SIG-M5 treated with dmso at 0.1 percent for 504 hours (cell line): ENCODE measurements at regions not wholly inside any gene's neighbourhood (a gene's known extent, or its start where the extent isn't known, plus 50 kb on each side); places are given as distances from the start of the nearest gene placed in this dataset.

Experiments used
- DNase-seq: peaks from one replicate; lab custom pipeline; 2025; ENCODE audit not compliant: unreplicated experiment; lab: John Stamatoyannopoulos, UW

- peak; percentile 35 for DNase-seq
Observed at GRCh38 chr9:14433351-14434157, 119.6 kb upstream of the NFIB start.

DNA sequence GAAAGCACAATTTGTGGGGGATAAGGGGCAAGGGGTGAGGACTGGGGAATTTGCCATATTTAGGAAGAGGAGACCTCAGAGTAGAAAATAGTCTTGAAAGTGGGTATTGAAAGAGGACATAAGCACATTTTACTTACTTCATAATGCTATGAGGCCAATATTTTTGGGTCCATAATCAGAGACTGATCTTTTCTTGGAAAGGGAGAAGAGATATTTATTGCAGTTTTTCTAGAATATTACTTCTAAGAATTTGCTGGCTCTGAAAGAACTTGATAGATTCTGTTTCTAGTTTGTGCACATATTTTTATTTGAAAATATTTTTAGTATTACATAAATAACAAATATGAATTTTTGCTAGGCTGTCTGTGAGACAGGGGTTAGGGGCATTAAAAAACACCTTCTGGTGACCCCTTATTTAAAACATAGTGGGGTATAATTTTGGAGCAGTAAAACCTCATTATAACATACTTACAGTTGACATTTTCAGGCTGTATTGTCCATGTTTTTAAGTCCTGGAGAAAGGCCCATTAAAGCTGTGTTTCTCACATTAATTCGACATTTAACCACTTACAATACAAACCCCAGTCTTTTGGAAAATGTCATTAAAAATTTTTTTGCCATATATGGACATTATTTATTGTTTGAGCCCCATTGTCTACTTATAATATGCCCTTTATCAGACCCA is 118.9 kb upstream of the NFIB start:
- no peak for DNase-seq

DNA sequence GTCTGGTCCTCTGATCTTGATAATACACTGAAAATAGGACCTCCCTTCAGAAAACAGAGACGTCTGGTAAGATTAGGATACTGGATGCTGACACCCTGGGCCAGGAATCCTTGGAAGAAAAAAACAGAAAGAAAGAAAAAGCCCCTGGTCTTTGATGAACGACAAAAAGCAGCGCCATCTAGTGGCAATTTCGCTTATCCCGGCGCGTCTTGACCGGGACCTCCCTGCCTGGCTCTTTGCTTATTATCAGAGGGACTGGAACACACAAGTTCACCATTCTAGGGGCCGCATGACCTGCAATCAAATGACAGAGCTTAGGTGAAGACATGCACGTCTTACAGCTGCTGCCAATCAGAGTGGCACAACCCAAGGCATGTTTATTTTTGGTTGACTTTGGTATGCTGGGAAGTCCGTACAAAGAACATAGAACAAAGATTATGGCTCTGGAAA is 114.9 kb upstream of the NFIB start:
- DNase-seq = peak; percentile 17

DNA sequence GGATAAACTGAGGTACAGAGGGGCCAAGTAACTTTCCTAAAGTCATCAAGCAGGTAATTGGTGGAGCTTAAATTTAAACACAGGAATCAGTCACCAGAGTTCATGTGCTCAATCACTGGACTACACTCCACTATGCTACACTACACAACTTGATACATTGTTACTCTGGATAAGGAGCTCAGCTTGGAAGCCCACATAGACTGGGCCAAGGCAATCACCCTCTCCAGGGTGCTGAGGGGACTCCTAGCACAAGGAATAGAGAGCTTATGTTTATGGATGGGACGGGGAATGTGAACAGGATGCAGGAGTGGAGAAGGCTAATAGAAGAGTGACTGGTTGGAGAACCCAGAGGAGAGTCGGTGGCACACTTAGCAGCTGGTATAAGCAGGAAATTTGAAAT is 113.5 kb upstream of the NFIB start:
- no peak for DNase-seq

GRCh38 chr9:14424983-14425382 is 111.0 kb upstream of the NFIB start:
- DNase-seq = no peak

DNA sequence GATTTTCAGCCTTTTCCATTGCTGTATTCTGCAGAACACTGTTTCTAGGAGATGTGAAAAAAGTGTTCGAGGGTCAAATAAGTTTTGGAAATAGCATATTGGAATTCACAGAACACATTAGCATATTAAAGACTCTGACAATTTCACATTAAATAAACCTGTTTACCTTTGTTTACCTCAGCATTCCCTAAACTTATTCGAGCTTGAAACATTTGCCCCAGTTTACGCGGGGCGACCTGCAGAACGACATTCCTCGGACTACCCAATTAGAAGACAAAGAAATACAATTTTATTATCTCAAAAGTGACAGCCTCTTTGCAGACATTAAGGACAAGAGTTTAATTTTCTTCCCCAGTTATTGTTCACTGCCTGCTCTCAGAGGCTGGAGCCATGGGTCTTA is 110.3 kb upstream of the NFIB start:
- DNase-seq = no peak

DNA sequence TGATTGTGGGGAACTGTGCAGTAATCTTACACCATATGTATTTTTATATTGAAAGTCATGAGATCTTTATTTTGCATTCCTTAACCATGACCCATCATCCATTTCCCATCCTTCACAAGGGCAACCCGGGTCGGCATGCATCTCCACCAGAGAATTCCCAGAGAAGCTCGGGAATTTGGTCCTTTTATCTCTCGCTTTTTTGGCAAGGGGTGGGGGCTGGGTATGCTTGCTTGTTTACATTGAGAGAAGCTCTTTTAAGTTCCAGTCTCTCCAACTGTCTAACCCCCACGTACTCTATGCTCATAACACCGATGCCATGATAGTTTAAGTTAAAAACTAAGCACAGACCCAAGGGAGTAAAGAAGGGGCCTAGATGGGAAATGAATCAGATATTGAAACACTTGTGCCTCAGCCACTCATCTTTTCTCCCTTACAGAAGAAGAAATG is 109.9 kb upstream of the NFIB start:
- DNase-seq = no peak

GRCh38 chr9:14421291-14421690 is 107.3 kb upstream of the NFIB start:
- no peak for DNase-seq

DNA sequence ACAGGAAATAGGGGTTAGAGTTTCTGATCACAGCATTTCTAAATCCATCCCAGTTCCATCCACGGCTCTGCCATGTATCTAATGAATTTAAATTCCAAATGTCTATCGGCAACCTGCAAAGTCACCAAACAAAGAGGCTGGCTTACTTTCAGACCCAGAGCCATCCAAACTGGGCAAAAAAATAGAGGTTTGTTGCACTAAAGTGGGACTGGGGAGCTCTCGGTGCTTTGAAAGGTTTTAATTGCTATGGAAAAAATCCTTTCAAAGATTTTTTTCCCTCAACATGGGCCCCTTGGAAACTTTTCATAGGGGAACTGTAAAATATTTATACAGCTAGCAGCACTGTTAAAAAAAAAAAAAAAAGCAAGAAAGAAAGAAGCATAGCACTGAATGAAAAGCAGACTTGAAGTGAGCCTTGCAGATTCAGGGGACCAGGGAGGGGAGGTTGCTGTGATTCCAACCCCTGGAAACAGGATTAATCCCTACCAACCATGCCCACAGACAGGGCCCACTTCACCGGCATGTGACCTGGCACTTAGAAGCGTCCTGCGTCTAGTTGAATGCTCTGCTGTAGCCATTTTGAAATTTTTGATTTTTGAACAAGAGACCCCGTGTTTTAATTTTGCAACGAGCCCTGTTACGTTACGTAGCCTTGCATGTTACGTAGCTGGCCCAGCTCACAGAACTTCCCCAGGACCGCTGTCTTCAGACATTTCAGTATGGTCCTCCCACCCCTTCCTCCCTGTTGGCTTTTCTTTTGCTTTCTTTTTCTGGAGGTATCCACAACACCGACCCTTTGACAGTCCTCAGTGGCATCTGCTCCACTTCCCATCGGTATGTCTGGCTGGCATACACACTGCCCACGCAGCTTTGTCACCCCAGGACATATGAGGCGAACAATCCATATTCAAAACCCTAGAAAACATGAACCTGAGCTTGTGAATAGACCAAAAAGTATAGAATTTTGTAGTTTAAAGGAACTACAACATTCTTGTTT is 105.3 kb upstream of the NFIB start:
- DNase-seq = no peak

DNA sequence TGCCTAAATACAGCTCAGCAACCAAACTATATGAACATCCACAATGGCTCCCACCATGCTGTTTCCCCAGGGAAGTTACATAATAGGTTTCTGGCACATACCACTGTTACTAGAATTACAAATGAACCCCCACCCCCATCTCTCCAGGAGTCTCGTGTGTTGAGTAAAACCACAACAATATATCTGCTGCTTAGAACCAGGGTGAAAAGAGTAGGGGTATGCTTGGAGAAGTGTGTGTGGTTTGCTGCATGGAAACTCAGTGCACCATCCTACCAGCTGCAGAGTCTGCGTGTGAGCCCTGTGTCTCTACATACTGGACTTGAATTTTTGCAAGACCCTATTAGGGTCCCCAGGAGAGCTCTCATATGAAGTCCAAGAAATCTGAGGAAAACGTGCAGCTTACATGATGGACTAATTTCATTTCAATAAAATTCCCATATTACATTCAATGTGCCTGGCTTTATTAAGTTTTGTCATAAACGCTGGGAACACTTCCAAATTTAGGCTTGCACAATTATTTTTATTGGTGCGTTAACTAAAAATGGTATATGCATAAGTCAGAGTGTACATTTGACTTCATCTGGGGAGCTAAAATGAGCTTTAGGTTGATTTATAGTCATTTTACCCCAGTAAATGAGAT is 104.5 kb upstream of the NFIB start:
- no peak for DNase-seq

GRCh38 chr9:14417237-14417636 is 103.3 kb upstream of the NFIB start:
- DNase-seq = no peak

GRCh38 chr9:14415947-14416346 is 102.0 kb upstream of the NFIB start:
- DNase-seq = no peak

DNA sequence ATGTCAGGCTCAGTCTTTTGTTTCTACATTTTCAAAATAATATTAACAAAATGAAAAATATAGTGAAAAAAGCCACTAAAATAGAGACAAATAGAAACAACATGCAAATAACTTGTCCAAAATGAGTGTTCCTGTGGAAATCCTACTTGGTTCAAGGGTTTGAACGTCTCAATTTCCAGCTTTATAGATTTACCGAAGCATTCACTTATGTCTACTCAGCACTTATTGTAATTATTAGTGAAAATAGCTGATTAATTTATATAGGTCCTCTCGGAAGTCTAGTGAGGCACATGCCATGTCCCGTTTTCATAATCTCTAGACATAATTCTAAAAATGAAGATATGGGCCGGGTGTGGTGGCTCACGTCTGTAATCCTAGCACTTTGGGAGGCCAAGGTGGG is 99.9 kb upstream of the NFIB start:
- DNase-seq = no peak

GRCh38 chr9:14412775-14413174 is 98.8 kb upstream of the NFIB start:
- DNase-seq = no peak

- DNase-seq = no peak
Observed at GRCh38 chr9:14406463-14406862, 92.5 kb upstream of the NFIB start.

- DNase-seq = no peak
Observed at GRCh38 chr9:14405176-14405706, 91.3 kb upstream of the NFIB start.

GRCh38 chr9:14403081-14403480 is 89.1 kb upstream of the NFIB start:
- no peak for DNase-seq

GRCh38 chr9:14402583-14402982 is 88.6 kb upstream of the NFIB start:
- DNase-seq = no peak

DNA sequence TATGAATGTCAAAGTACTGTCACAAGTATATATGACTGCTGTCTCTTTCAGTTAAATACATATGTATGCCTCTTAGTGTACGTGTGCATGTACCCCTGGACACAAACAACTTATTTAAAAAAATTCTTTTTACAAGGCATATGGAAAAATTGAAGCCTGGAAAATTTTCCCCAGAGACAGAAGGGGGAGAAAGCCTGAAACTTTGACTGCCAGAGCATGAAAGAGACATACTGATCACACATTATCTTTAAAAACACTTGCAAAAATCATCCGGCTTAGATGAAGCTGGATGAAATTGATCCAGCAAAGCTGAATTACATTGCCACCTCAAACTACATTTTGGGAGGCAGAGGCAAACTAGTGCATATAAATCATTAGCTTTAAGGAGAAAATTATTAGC is 88.0 kb upstream of the NFIB start:
- no peak for DNase-seq

- no peak for DNase-seq
Observed at GRCh38 chr9:14400658-14400995, 86.7 kb upstream of the NFIB start.
